H1 (cell line): ENCODE measurements at regions not wholly inside any gene's neighbourhood (a gene's known extent, or its start where the extent isn't known, plus 50 kb on each side); places are given as distances from the start of the nearest gene placed in this dataset.

ENCODE experiments used
- EGR1 ChIP-seq: IDR thresholded peaks from 2 replicates; pipeline ENCODE4 v1.6.1; 2011; ENCODE audit warnings: low read depth, low read length, borderline replicate concordance
- JUND ChIP-seq: IDR thresholded peaks from 2 replicates; pipeline ENCODE4 v1.6.1; 2011; ENCODE audit warnings: mild to moderate bottlenecking, improper control_type of control experiment, low read length
- POLR2A ChIP-seq, 2 experiments: IDR thresholded peaks; 1 replicate in 1 of 2; 2 replicates in 1 of 2; pipeline ENCODE4 v1.6.1; 2011; ENCODE audit warnings: low read depth in 2 of 2, low read length in 2 of 2, mild to moderate bottlenecking in 2 of 2; ENCODE audit errors: control extremely low read depth in 1 of 2
- POLR2AphosphoS5 ChIP-seq: IDR thresholded peaks from 2 replicates; pipeline ENCODE4 v1.6.1; 2011; ENCODE audit warnings: low read depth, low read length
- RBBP5 ChIP-seq: IDR thresholded peaks from 2 replicates; pipeline ENCODE4 v1.7.1; 2012; ENCODE audit warnings: low read depth, mild to moderate bottlenecking, inconsistent platforms, low read length, moderate library complexity, borderline replicate concordance
- RFX5 ChIP-seq: IDR thresholded peaks from 2 replicates; pipeline ENCODE4 v1.6.1; 2011; ENCODE audit warnings: low read depth, low read length, improper control_type of control experiment, borderline replicate concordance
- SP1 ChIP-seq: IDR thresholded peaks from 2 replicates; pipeline ENCODE4 v1.6.1; 2011; ENCODE audit warnings: low read depth, low read length
- SP2 ChIP-seq: IDR thresholded peaks from 2 replicates; pipeline ENCODE4 v1.6.1; 2012; ENCODE audit warnings: mild to moderate bottlenecking, low read length, inconsistent platforms
- TAF1 ChIP-seq: IDR thresholded peaks from 2 replicates; pipeline ENCODE4 v1.6.1; 2011; ENCODE audit warnings: mild to moderate bottlenecking, low read depth, low read length
- YY1 ChIP-seq: IDR thresholded peaks from 2 replicates; pipeline ENCODE4 v1.6.1; 2011; ENCODE audit warnings: low read depth, mild to moderate bottlenecking, low read length
- TF ChIP-seq, protein P1 (sequence below), 3 experiments: IDR thresholded peaks; 1 replicate in 2 of 3; 2 replicates in 1 of 3; pipeline versions ENCODE4 v1.5.1 to v1.6.1; 2011; ENCODE audit warnings: low read length in 3 of 3, mild to moderate bottlenecking in 3 of 3, inconsistent platforms in 2 of 3, low read depth in 1 of 3, moderate library complexity in 1 of 3; ENCODE audit not compliant: insufficient read depth in 1 of 3; ENCODE audit errors: control extremely low read depth in 1 of 3

DNA sequence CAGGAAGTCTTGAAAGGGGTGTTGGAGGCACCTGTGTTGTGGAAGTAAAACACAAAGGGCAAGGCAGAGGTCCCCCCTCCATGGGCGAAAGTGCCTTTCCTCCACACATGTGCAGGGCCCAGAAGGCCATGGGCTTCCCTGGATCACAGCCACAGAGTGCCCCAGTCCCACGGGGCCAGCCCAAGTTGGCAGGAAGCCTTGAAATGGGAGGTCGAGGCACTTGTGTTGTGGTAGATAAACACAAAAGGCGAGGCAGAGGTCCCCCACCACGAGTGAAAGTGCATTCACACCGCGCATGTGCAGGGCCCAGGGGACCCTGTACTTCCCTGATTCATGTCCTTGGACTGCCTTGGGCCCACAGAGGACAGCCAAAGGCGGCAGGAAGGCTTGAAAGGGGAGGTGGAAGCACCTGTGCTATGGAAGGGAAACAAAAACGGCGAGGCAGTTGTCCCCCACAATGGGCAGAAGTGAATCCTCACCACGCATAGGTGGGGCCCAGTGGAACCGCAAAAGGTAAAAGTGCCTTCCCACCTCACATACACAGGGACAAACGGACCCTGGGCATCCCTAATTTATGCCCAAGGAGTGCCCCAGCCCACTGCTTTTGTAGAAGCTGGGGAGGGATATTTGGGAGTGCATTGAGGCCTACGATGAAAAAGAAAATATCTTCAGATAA is 585.4 kb downstream of the ALG10 start:
- no peak for TF ChIP-seq POLR2A (IDR thresholded peaks at IDR 0.05; ENCODE audit: control extremely low read depth in 1 of 2, low read depth in 2 of 2, low read length in 2 of 2)
- TF ChIP-seq, protein P1, sequence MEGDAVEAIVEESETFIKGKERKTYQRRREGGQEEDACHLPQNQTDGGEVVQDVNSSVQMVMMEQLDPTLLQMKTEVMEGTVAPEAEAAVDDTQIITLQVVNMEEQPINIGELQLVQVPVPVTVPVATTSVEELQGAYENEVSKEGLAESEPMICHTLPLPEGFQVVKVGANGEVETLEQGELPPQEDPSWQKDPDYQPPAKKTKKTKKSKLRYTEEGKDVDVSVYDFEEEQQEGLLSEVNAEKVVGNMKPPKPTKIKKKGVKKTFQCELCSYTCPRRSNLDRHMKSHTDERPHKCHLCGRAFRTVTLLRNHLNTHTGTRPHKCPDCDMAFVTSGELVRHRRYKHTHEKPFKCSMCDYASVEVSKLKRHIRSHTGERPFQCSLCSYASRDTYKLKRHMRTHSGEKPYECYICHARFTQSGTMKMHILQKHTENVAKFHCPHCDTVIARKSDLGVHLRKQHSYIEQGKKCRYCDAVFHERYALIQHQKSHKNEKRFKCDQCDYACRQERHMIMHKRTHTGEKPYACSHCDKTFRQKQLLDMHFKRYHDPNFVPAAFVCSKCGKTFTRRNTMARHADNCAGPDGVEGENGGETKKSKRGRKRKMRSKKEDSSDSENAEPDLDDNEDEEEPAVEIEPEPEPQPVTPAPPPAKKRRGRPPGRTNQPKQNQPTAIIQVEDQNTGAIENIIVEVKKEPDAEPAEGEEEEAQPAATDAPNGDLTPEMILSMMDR (IDR thresholded peaks at IDR 0.05; ENCODE audit: control extremely low read depth in 1 of 3, insufficient read depth in 1 of 3, low read depth in 1 of 3, low read length in 3 of 3) = no peak
- TF ChIP-seq TAF1 = no peak
- no peak for TF ChIP-seq JUND
- TF ChIP-seq POLR2AphosphoS5 = no peak
- no peak for TF ChIP-seq SP1
- no peak for TF ChIP-seq SP2
- TF ChIP-seq RBBP5 = no peak
- no peak for TF ChIP-seq YY1
- TF ChIP-seq RFX5 = no peak
- no peak for TF ChIP-seq EGR1
